SK-N-MC (cell line): ENCODE measurements at regions not wholly inside any gene's neighbourhood (a gene's known extent, or its start where the extent isn't known, plus 50 kb on each side); places are given as distances from the start of the nearest gene placed in this dataset.

Experiments used
- DNase-seq: peaks from one replicate; pipeline ENCODE4 v3.0.0-alpha.2; 2011; ENCODE audit warnings: low read depth, low spot score
- H3K27ac ChIP-seq: fragments of 200-600 bp; sonication (generic); 2 replicates; pipeline ENCODE4 v1.5.1; 2016; ENCODE audit warnings: mixed run types
- H3K36me3 ChIP-seq: fragments of 200-600 bp; sonication (generic); 2 replicates; pipeline ENCODE4 v1.6.1; 2017; ENCODE audit warnings: antibody characterized with exemption, low read length, mixed read lengths; ENCODE audit not compliant: insufficient read depth
- H3K4me3 ChIP-seq: fragments of 200-600 bp; sonication (generic); 2 replicates; pipeline ENCODE4 v1.5.1; 2016
- H3K9ac ChIP-seq: fragments of 200-600 bp; sonication (generic); 2 replicates; pipeline ENCODE4 v1.8.0; 2017; ENCODE audit warnings: mixed run types, mixed read lengths; ENCODE audit not compliant: insufficient read length
- H3K9me3 ChIP-seq: fragments of 200-600 bp; sonication (generic); 2 replicates; pipeline ENCODE4 v1.6.1; 2017; ENCODE audit warnings: low read depth, mild to moderate bottlenecking, antibody characterized with exemption, low read length, moderate library complexity, mixed read lengths
- EZH2 ChIP-seq: fragments of 200-600 bp; sonication (generic); IDR thresholded peaks from one replicate; pipeline ENCODE4 v1.6.1; 2017; ENCODE audit warnings: antibody characterized with exemption
- FOXP2 ChIP-seq: optimal IDR thresholded peaks from 2 replicates; pipeline ENCODE3; 2011; ENCODE audit warnings: mild to moderate bottlenecking, moderate library complexity; ENCODE audit not compliant: insufficient read depth; ENCODE audit errors: extremely low read length, control extremely low read depth
- POLR2AphosphoS5 ChIP-seq: IDR thresholded peaks from 2 replicates; pipeline ENCODE4 v1.6.1; 2012; ENCODE audit warnings: mild to moderate bottlenecking, low read depth, low read length, borderline replicate concordance

DNA sequence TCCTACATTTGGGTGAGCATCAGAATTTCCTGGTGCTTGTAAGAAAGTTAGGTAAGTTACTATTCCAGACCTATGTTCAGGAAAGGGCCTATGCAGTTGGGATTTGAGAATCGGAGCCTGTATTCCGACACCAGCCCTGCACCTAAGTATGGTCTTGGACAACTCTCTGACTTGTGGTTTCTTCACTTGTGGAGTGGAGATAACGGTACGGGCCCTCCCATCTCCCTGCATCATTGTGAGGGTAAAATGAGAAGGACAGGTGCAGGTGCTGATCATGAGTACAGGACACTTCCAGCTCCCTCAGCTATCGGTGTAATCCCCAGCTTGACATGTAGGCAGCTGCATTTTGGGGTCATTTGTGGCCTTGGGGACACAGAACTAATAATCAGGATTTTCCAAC, 138.3 kb upstream of the NAMPT start:
- no peak overlapping the region for H3K4me3 ChIP-seq
- no peaks in the 10 kb centered on the region for H3K9me3 ChIP-seq
- TF ChIP-seq EZH2 = no peak
- no peak for TF ChIP-seq FOXP2
- TF ChIP-seq POLR2AphosphoS5 = no peak
- no peaks in the 10 kb centered on the region for H3K36me3 ChIP-seq
- H3K9ac ChIP-seq = no peak overlapping the region
- no peak for DNase-seq
- H3K27ac ChIP-seq = no peak overlapping the region

- DNase-seq = peak; percentile 94
- Histone ChIP-seq H3K36me3 (no peaks in the 10 kb centered on the region), H3K9ac (no peak overlapping the region), H3K27ac (no peak overlapping the region), H3K4me3 (no peak overlapping the region), H3K9me3 (no peaks in the 10 kb centered on the region)
- TF ChIP-seq POLR2AphosphoS5 (no peak; the same call in 1 of the 2 replicates), FOXP2 (no peak), EZH2 (no peak)
Measured at GRCh38 chr7:106421181-106421762, 136.5 kb upstream of the NAMPT start.

DNA sequence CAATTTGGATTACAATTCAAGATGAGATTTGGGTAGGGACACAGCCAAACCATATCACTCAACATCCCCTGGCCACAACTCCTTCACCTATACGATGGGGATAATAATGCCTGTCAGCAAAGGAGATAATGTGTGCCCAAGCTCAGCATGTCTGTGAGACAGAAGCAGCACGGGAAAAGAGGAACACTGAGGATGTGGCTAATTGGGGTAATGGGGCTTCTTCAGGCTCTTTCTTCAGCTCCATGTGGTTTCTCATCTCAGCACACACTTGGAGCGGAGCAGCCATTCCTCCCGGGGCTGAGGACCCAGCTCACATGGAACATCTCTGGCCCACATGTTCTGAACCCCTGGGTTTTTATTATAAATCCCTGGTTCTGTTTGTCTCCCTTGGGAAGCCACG, 136.0 kb upstream of the NAMPT start:
- H3K9me3 ChIP-seq = no peaks in the 10 kb centered on the region
- H3K9ac ChIP-seq = no peak overlapping the region
- DNase-seq = no peak
- H3K27ac ChIP-seq = no peak overlapping the region
- no peaks in the 10 kb centered on the region for H3K36me3 ChIP-seq
- TF ChIP-seq POLR2AphosphoS5 = no peak
- no peak for TF ChIP-seq EZH2
- no peak for TF ChIP-seq FOXP2
- no peak overlapping the region for H3K4me3 ChIP-seq

GRCh38 chr7:106420210-106420609, 135.4 kb upstream of the NAMPT start:
- no peak for TF ChIP-seq EZH2
- no peak for TF ChIP-seq FOXP2
- TF ChIP-seq POLR2AphosphoS5 = no peak
- Histone ChIP-seq H3K27ac (no peak overlapping the region), H3K9me3 (no peaks in the 10 kb centered on the region), H3K9ac (no peak overlapping the region), H3K36me3 (no peaks in the 10 kb centered on the region), H3K4me3 (no peak overlapping the region)
- no peak for DNase-seq

DNA sequence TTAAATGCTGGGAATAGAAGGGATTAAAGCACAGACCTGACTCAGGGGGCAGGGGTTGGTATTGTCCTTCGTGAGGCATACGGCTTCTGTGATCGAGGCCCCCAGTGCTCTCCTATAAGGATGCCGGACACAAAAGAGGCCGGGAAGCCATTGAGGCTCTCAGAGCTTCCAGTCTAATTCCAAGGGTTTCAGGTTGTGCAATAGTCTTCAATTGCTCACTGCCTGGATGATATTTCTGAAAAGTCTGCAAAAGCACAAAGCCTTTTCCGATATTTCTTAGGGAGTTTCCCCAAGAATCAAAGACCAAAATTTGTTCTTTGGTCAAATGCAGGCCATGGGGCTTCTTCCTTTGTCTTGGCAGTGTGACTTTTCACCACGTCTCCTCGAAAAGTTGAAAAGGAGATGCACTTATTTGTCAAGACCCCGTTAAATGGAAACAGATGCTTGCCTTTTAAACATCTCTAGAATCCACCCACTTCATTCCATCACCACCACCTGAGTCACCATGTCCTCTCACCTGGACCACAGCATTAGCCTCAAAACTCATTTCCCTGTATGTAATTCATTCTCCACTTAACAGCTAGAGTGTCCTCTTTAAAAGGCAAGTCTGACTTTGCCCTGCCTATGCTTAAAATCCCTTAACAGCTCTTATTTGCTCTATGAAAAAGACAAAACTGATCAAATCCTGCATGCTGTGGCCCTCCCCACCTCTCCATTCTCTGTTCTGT, 134.8 kb upstream of the NAMPT start:
- H3K9ac ChIP-seq = no peak overlapping the region
- no peak for DNase-seq
- no peaks in the 10 kb centered on the region for H3K9me3 ChIP-seq
- no peaks in the 10 kb centered on the region for H3K36me3 ChIP-seq
- H3K27ac ChIP-seq = no peak overlapping the region
- H3K4me3 ChIP-seq = no peak overlapping the region
- TF ChIP-seq POLR2AphosphoS5 (no peak), EZH2 (no peak), FOXP2 (no peak)

- DNase-seq = no peak
- TF ChIP-seq POLR2AphosphoS5 (no peak), EZH2 (no peak), FOXP2 (no peak)
- Histone ChIP-seq H3K36me3 (no peaks in the 10 kb centered on the region), H3K9me3 (no peaks in the 10 kb centered on the region), H3K27ac (no peak overlapping the region), H3K9ac (no peak overlapping the region), H3K4me3 (no peak overlapping the region)
Measured at GRCh38 chr7:106418526-106418925, 133.7 kb upstream of the NAMPT start.

GRCh38 chr7:106418094-106418493, 133.3 kb upstream of the NAMPT start:
- Histone ChIP-seq H3K4me3 (no peak overlapping the region), H3K36me3 (no peaks in the 10 kb centered on the region), H3K9ac (no peak overlapping the region), H3K9me3 (no peaks in the 10 kb centered on the region), H3K27ac (no peak overlapping the region)
- DNase-seq = no peak
- no peak for TF ChIP-seq FOXP2
- no peak for TF ChIP-seq EZH2
- TF ChIP-seq POLR2AphosphoS5 = no peak

- no peaks in the 10 kb centered on the region for H3K36me3 ChIP-seq
- no peak overlapping the region for H3K27ac ChIP-seq
- no peaks in the 10 kb centered on the region for H3K9me3 ChIP-seq
- DNase-seq = no peak
- H3K9ac ChIP-seq = no peak overlapping the region
- no peak overlapping the region for H3K4me3 ChIP-seq
- TF ChIP-seq FOXP2 (no peak), EZH2 (no peak), POLR2AphosphoS5 (no peak)
Measured at GRCh38 chr7:106417273-106417902, 132.6 kb upstream of the NAMPT start.

GRCh38 chr7:106416430-106416829, 131.6 kb upstream of the NAMPT start:
- H3K9ac ChIP-seq = no peak overlapping the region
- H3K27ac ChIP-seq = no peak overlapping the region
- no peak for TF ChIP-seq POLR2AphosphoS5
- TF ChIP-seq EZH2 = no peak
- no peak for TF ChIP-seq FOXP2
- H3K4me3 ChIP-seq = no peak overlapping the region
- no peaks in the 10 kb centered on the region for H3K9me3 ChIP-seq
- no peaks in the 10 kb centered on the region for H3K36me3 ChIP-seq
- no peak for DNase-seq
